Pancreas (tissue), 10 donors: ENCODE measurements at regions not wholly inside any gene's neighbourhood (a gene's known extent, or its start where the extent isn't known, plus 50 kb on each side); places are given as distances from the start of the nearest gene placed in this dataset.

Experiments
- ATAC-seq, 4 donors: fragments of 200-7000 bp; cut with Tn5 transposase; one replicate each; pipeline versions ENCODE4 v1.8.0 to v1.9.1; 2020; ENCODE audit warnings: mild to moderate bottlenecking in 4 of 4, moderate library complexity in 4 of 4
- DNase-seq, 6 donors: peaks; one replicate each; pipeline ENCODE4 v3.0.0-alpha.2; 2020
- FAIRE-seq: peaks from 2 replicates; lab custom pipeline; 2012; peaks lifted over from hg19 to GRCh38; lab: Jason Lieb, UNC
- H3K27ac ChIP-seq, 4 donors: fragments of 200-600 bp; sonication (generic); 1 replicate in 3 of 4; 2 replicates in 1 of 4; pipeline versions ENCODE4 v1.5.0 to v1.8.0; 2020
- H3K27me3 ChIP-seq, 4 donors: fragments of 200-600 bp; one replicate each; pipeline ENCODE4 v1.8.0; 2021
- H3K36me3 ChIP-seq, 3 donors: fragments of 200-600 bp; sonication (generic) in 1 of 3; one replicate each; pipeline versions ENCODE4 v1.5.0 to v1.8.0; 2020 to 2021
- H3K4me1 ChIP-seq, 3 donors: fragments of 200-600 bp; one replicate each; pipeline ENCODE4 v1.8.0; 2021
- H3K4me3 ChIP-seq, 4 donors: fragments of 200-600 bp; sonication (generic) in 2 of 4; one replicate each; pipeline versions ENCODE4 v1.5.0 to v1.8.0; 2020 to 2021
- H3K9me3 ChIP-seq, 4 donors: fragments of 200-600 bp; one replicate each; pipeline ENCODE4 v1.8.0; 2021
- CTCF ChIP-seq, 4 donors: fragments of 200-600 bp; sonication (generic) in 3 of 4; IDR thresholded peaks; one replicate each; pipeline versions ENCODE4 v1.5.0 to v1.8.0; 2021; ENCODE audit warnings: antibody characterized with exemption in 4 of 4
- WGBS, 2 donors: extraction: QIAGEN DNeasy Blood & Tissue Kit; methylation state at CpG; one replicate each; pipeline ENCODE4 v1.1.7; 2013; 5-methylcytosine and 5-hydroxymethylcytosine counted together
- intact Hi-C, 3 donors: fragments of 100-400 bp; cut with DNase I; formaldehyde crosslinking; loops; one replicate each; pipeline versions ENCODE4 v1.11.1 to v1.14.2; 2022
- donor health status: healthy with polysubstance abuse.
- donor health status: DM: no; HTN: no; CAD: no; lungs with moderate emphysema.
- donor health status: DM: no; HTN: no; CAD: no.
- donor health status: control.
- donor health status: control.
- donor health status: Bipolar disorder and iron deficiency.
- donor health status: DM: yes; HTN: yes; CAD: no.
- donor health status: DM: no; HTN: no; CAD: no.
- donor health status: DM: no; HTN: no; CAD: no.
- donor health status: DM: yes; HTN: yes; CAD: no.

- H3K9me3 ChIP-seq = no peaks in the 10 kb centered on the region
- H3K27ac ChIP-seq = no peak overlapping the region
- intact Hi-C loops = no loop called here
- FAIRE-seq (no peak), ATAC-seq (no peak), DNase-seq (no peak)
- H3K4me3 ChIP-seq = no peak overlapping the region
- no peak for TF ChIP-seq CTCF (IDR thresholded peaks at IDR 0.05)
- 45 to 50% methylated on average over 3 of the region's 3 CpGs for WGBS, 2 donors
- H3K4me1 ChIP-seq = no peaks in the 10 kb centered on the region
- H3K36me3 ChIP-seq = no peaks in the 10 kb centered on the region
- H3K27me3 ChIP-seq = no peaks in the 10 kb centered on the region
Measured at GRCh38 chr10:104505521-104506042, 135.5 kb upstream of the SORCS3 start.

- Histone ChIP-seq H3K9me3 (no peaks in the 10 kb centered on the region), H3K27me3 (no peaks in the 10 kb centered on the region), H3K36me3 (no peaks in the 10 kb centered on the region), H3K4me3 (no peak overlapping the region), H3K4me1 (no peaks in the 10 kb centered on the region), H3K27ac (no peak overlapping the region)
- 53 to 61% methylated on average over 3 of the region's 3 CpGs for WGBS, 2 donors
- DNase-seq (no peak), FAIRE-seq (no peak), ATAC-seq (no peak)
- TF ChIP-seq CTCF (IDR thresholded peaks at IDR 0.05) = no peak
- intact Hi-C loops = no loop called here
Measured at GRCh38 chr10:104509981-104510380, 131.1 kb upstream of the SORCS3 start.

GRCh38 chr10:104510644-104511043 is 130.4 kb upstream of the SORCS3 start:
- 44 to 55% methylated on average over 2 of the region's 2 CpGs for WGBS, 2 donors
- FAIRE-seq = no peak
- Histone ChIP-seq H3K27me3 (no peaks in the 10 kb centered on the region), H3K36me3 (no peaks in the 10 kb centered on the region), H3K9me3 (no peaks in the 10 kb centered on the region), H3K4me1 (no peaks in the 10 kb centered on the region), H3K4me3 (no peak overlapping the region), H3K27ac (no peak overlapping the region)
- TF ChIP-seq CTCF (IDR thresholded peaks at IDR 0.05) = no peak
- ATAC-seq = no peak
- intact Hi-C loops = no loop called here
- DNase-seq = no peak

- no peaks in the 10 kb centered on the region for H3K4me1 ChIP-seq
- intact Hi-C loops = no loop called here
- TF ChIP-seq CTCF (IDR thresholded peaks at IDR 0.05) = no peak
- FAIRE-seq (no peak), DNase-seq (no peak), ATAC-seq (no peak)
- no peaks in the 10 kb centered on the region for H3K36me3 ChIP-seq
- H3K4me3 ChIP-seq = no peak overlapping the region
- WGBS, 2 donors = 27 to 42% methylated on average over 8 of the region's 8 CpGs
- no peaks in the 10 kb centered on the region for H3K9me3 ChIP-seq
- no peaks in the 10 kb centered on the region for H3K27me3 ChIP-seq
- no peak overlapping the region for H3K27ac ChIP-seq
Measured at GRCh38 chr10:104512800-104513199, 128.3 kb upstream of the SORCS3 start.

GRCh38 chr10:104515678-104516199 is 125.4 kb upstream of the SORCS3 start:
- Histone ChIP-seq H3K4me3 (no peak overlapping the region), H3K36me3 (no peaks in the 10 kb centered on the region), H3K9me3 (no peaks in the 10 kb centered on the region), H3K27ac (no peak overlapping the region), H3K27me3 (no peaks in the 10 kb centered on the region), H3K4me1 (no peaks in the 10 kb centered on the region)
- 27 to 35% methylated on average over 2 of the region's 2 CpGs for WGBS, 2 donors
- TF ChIP-seq CTCF (IDR thresholded peaks at IDR 0.05) = no peak
- DNase-seq = no peak
- intact Hi-C loops = no loop called here
- FAIRE-seq = no peak
- no peak for ATAC-seq
